Adipocyte (in vitro differentiated cells): ENCODE measurements at regions not wholly inside any gene's neighbourhood (a gene's known extent, or its start where the extent isn't known, plus 50 kb on each side); places are given as distances from the start of the nearest gene placed in this dataset.
"Not testable (repeated sequence)": the region's sequence is repeated elsewhere in the genome, so short reads cannot be mapped to it uniquely, and the experiment has no call there.

Experiments used
- DNase-seq: peaks from one replicate; pipeline ENCODE4 v3.0.0-alpha.2; 2015; ENCODE audit warnings: low read depth
- H3K27me3 ChIP-seq: replicated peaks from 2 replicates; pipeline ENCODE4 v1.7.0; 2013; ENCODE audit warnings: mild to moderate bottlenecking, low read length, moderate library complexity; ENCODE audit not compliant: control insufficient read depth, insufficient read depth
- H3K36me3 ChIP-seq: 2 replicates; pipeline ENCODE4 v1.7.0; 2013; ENCODE audit warnings: low read length, mild to moderate bottlenecking, moderate library complexity; ENCODE audit not compliant: control insufficient read depth, insufficient read depth, severe bottlenecking
- H3K4me1 ChIP-seq: 2 replicates; pipeline ENCODE4 v1.7.0; 2013; ENCODE audit warnings: mild to moderate bottlenecking, low read length, moderate library complexity; ENCODE audit not compliant: control insufficient read depth, insufficient read depth
- H3K4me3 ChIP-seq: 2 replicates; pipeline ENCODE4 v1.7.0; 2013; ENCODE audit warnings: mild to moderate bottlenecking, low read length, moderate library complexity
- H3K9ac ChIP-seq: 2 replicates; pipeline ENCODE4 v1.7.0; 2013; ENCODE audit warnings: mild to moderate bottlenecking, low read length, moderate library complexity
- H3K9me3 ChIP-seq: 2 replicates; pipeline ENCODE4 v1.7.0; 2013; ENCODE audit warnings: mild to moderate bottlenecking, low read length, moderate library complexity; ENCODE audit not compliant: control insufficient read depth

GRCh38 chr20:30405585-30405984, 851.9 kb upstream of the DEFB115 start:
- DNase-seq, H3K9ac ChIP-seq, H3K36me3 ChIP-seq, H3K9me3 ChIP-seq, H3K27me3 ChIP-seq, H3K4me3 ChIP-seq, H3K4me1 ChIP-seq: not testable (repeated sequence)

GRCh38 chr20:30406370-30406769, 851.1 kb upstream of the DEFB115 start:
- not testable (repeated sequence) for H3K9ac ChIP-seq, H3K4me3 ChIP-seq, H3K27me3 ChIP-seq, H3K36me3 ChIP-seq, H3K4me1 ChIP-seq
- DNase-seq: peak; percentile 6
- peaks cover 12% of the 10 kb centered on the region for H3K9me3 ChIP-seq

GRCh38 chr20:30412972-30413371, 844.5 kb upstream of the DEFB115 start:
- no peaks in the 10 kb centered on the region for H3K36me3 ChIP-seq
- H3K4me1 ChIP-seq: no peaks in the 10 kb centered on the region
- H3K9ac ChIP-seq: no peak overlapping the region
- no peaks in the 10 kb centered on the region for H3K27me3 ChIP-seq
- no peak for DNase-seq
- H3K9me3 ChIP-seq: peaks cover 6% of the 10 kb centered on the region
- no peak overlapping the region for H3K4me3 ChIP-seq

GRCh38 chr20:30417387-30417786, 840.1 kb upstream of the DEFB115 start:
- H3K4me1 ChIP-seq, H3K4me3 ChIP-seq, DNase-seq, H3K36me3 ChIP-seq, H3K9me3 ChIP-seq, H3K27me3 ChIP-seq, H3K9ac ChIP-seq: not testable (repeated sequence)

GRCh38 chr20:30418378-30418777, 839.1 kb upstream of the DEFB115 start:
- not testable (repeated sequence) for H3K4me3 ChIP-seq, H3K4me1 ChIP-seq, H3K36me3 ChIP-seq, H3K9me3 ChIP-seq, DNase-seq, H3K9ac ChIP-seq, H3K27me3 ChIP-seq

GRCh38 chr20:30419466-30419865, 838.0 kb upstream of the DEFB115 start:
- Histone ChIP-seq H3K4me1 (no peaks in the 10 kb centered on the region), H3K36me3 (no peaks in the 10 kb centered on the region), H3K27me3 (no peaks in the 10 kb centered on the region), H3K9me3 (no peaks in the 10 kb centered on the region), H3K9ac (no peak overlapping the region), H3K4me3 (no peak overlapping the region)
- no peak for DNase-seq

GRCh38 chr20:30419871-30420420, 837.5 kb upstream of the DEFB115 start:
- H3K36me3 ChIP-seq, H3K4me1 ChIP-seq, DNase-seq, H3K27me3 ChIP-seq, H3K9me3 ChIP-seq, H3K9ac ChIP-seq, H3K4me3 ChIP-seq: not testable (repeated sequence)
